HG03575 (cell line): ENCODE measurements at regions not wholly inside any gene's neighbourhood (a gene's known extent, or its start where the extent isn't known, plus 50 kb on each side); places are given as distances from the start of the nearest gene placed in this dataset.
"Not testable (repeated sequence)": the region's sequence is repeated elsewhere in the genome, so short reads cannot be mapped to it uniquely, and the experiment has no call there.

Experiments
- ATAC-seq: cut with Tn5 transposase; IDR thresholded peaks from one replicate; pipeline ENCODE4 v1.9.1; 2021; ENCODE audit not compliant: unreplicated experiment, insufficient number of reproducible peaks, low FRiP score; ENCODE audit errors: extremely low read depth

DNA sequence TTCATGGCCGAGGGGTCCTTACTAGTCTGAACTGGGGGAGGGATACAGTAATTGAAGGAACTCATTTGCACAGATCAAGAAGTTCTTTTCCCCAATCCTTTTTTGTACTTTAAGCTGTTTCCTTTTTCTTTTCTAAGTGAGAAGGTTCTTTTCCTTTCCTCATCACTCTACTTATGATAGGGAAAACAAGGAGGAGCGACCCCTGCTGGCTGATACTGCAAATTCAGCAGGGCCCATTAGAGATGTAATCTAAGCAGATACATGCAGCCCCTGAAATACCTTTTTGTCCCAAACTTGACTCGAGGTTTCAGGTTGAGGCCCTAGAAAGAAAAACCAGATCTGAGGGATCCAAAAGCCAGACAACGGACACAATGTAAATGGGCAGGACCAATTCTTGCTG, 305.5 kb downstream of the DNAJB9 start:
- no peak for ATAC-seq

DNA sequence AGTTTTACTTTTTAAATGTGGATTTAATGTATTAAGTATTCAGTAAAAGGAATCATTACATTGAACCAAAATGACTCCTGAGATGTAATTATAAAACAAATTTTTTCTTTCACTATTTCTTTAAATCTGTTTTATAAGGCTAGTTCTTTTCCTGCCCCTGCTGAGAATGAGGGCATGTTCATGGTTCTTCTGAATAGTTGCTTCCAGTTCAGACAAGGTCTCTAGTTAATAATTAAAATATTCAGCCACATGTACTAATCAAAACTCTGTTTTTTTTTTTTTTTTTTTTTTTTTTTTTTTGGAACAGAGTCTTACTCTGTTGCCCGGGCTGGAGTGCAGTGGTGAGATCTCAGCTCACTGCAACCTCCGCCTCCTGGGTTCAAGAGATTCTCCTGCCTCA, 321.2 kb downstream of the DNAJB9 start:
- no peak for ATAC-seq

DNA sequence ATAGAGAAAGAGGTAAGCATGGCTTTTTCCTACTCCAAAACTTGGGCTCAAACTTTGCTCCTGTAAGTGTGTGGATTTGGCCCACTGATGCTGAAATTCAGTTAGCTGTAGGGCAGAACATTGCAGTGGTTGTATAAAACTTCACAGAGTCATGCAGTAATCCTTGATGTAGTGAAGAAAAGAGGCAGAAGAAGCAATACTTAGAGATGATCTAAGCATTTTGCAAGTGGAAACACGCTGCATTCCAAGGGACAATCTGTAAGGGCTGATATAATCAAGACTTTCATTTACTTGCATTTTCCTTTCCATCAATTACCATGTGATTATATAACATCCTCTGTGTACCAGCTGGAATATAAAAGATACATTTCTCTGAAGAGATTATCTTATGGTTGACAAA, 338.8 kb downstream of the DNAJB9 start:
- ATAC-seq: no peak

DNA sequence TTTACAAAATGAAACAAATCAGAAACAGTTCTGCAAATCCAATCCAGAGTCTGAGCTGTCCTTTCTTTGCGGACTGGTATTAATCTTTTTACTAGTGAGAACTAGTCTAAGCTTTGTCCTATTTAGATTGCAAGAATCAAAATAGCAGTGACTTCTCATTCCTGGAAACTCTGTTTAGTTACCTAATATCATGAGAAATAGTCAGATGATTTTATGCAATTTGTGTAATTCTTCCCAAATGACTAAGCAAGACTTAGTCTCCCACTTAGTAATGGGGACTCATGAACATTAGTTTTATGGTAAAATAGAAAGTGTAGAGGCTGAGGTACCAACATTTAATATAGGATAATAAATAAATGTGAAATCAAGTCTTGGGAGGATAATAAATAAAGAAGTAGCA, 341.3 kb downstream of the DNAJB9 start:
- no peak for ATAC-seq

DNA sequence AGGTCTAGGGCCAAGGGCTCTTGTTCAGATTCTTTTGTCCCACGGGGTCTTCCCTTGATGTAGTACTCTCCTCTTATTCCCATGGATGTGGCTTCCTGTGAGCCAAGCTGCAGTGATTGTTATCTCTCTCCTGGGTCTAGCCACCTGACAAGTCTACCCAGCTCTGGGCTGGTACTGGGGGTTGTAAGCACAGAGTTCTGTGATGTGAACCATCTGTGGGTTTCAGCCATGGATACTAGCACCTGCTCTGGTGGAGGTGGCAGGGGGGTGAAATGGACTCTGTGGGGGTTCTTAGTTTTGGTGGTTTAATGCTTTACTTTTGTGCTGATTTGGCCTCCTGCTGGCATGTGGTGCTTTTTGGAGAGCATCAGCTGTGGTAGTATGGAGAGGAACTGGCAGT, 350.8 kb downstream of the DNAJB9 start:
- ATAC-seq: no peak

DNA sequence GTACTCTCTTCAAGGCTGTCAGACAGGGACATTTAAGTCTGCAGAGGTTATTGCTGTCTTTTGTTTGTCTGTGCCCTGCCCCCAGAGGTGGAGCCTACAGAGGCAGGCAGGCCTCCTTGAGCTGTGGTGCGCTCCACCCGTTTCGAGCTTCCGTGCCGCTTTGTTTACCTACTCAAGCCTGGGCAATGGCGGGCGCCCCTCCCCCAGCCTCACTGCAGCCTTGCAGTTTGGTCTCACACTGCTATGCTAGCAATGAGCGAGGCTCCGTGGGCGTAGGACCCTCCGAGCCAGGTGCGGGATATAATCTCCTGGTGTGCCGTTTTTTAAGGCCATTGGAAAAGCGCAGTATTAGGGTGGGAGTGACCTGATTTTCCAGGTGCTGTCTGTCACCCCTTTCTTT, 373.4 kb downstream of the DNAJB9 start:
- ATAC-seq: not testable (repeated sequence)

DNA sequence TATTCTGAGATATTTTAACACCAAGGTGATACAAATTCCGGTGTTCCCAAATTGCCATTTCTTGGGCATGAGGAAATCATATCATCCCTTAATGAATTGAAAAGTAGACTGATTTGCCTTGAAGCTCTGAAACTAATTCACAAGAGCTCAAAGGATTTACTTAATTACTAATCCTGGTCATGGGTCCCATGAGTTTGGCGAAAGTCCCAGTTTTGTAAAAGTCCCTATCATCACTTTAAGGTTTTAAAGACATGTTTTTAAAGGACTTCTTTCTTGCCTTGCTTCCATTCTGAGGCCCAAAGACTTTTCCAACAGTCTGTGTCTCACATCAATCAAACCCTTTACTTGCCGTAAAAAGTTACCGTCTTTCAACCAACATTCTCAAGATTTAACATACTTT, 377.9 kb downstream of the DNAJB9 start:
- ATAC-seq: no peak

DNA sequence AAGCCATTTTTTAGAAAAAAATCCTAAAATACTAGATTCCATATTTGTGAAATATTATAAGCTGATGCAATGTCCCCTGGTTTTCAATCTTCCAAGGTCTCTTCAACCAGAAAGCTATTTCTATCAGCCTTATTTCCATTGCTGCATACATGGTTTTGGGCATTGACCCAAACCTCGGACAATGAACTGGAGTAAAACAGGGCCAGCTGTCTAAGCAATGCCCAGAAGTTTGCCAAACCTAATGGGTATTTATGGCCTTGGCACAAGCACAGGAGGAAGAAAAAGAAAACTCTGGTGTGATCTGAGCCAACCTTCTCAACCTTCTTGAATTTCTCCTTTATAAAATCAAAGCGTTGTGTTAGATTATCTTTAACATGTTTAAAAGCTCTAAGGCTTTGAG, 402.3 kb downstream of the DNAJB9 start:
- ATAC-seq: no peak

DNA sequence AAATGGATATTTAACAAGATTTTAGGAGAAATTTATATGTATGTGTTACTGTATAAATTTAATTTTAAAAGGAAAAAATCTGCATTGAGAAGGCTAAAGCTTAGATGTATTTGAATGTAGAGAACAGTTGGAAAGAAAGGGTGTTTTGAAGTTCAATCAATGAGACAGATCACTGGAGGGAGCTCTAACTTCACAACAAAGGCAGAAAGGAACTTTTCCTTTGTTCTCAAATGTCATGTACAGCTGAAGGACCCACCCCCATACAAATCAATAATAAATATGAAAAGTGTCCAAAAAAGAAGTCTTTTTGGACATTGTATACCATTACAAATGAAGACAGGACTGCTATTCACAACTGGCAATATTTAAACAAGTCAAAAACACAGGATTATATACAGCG, 403.4 kb downstream of the DNAJB9 start:
- no peak for ATAC-seq

DNA sequence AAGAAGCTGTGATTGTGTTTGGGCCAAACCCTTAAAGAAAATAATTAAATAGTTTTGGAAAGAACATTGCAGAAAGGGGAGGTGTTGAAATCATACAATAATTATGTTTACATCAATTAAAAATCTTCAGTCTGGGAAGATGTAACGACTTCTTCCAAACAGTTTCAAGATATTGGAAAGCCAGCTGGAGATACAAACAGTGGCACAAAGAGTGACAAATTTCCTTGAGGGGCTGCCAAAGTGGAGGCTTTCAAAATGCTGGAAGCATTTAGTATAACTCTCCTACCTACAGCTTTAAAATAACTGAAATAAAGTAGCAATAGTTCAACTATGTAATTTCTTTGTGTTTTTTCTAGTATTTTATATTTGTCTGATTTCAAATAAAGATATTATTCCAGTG, 405.0 kb downstream of the DNAJB9 start:
- ATAC-seq: no peak

DNA sequence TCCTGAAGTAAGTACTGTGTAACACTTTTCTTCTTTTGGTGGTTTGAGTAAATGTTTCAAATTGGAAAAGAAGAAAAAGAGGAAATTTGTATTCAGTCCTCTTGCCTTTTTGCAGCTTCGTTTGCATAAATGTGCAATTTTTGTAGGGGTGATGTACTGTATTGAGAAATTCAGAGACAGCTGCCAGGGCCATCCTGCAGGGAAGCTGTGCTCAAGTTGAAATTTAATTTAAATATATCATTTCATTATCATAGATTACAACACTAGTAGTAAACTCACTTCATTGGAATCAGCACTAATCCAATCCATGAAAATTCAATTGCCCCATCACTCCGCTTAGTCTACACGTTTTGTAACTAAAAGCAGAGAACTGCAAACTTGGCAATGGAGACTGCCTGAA, 415.4 kb downstream of the DNAJB9 start:
- no peak for ATAC-seq

DNA sequence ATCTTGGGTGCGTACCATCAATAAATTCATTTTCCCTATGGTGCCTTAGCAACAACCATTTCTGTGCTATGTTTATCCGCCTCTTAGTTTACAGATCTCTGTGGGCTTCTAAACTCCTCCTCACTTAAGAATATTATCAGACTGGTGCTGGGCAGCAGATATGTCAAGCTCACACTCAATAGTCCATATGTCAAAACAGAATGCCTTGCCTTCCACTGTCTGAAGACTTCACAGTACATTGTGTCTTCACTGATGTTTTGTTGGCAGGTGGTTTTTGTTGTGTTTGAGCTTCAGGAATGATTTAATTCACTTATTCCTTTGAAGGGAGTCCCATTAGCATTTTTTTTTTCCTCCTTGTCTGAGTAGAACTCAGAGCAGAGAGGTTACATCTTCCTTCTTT, 419.6 kb downstream of the DNAJB9 start:
- no peak for ATAC-seq

DNA sequence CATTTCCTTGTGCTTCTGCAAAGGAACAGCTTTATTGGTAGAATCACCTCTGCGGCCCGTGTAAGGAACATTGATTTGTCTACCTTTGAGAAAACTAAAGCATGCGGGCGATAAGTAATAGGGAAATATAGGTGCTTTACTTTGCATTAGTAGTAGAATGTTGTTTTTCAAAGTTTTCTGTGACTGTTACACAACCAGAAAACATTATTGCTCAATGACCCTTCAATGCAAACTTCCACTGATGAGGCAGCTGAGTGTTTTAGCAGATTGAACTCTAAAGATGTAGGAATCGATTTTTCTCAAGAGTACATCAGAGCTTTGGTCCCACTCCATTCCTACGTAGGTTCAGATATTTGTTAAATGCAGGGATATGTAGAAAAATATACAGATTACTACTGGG, 427.8 kb downstream of the DNAJB9 start:
- ATAC-seq: no peak

DNA sequence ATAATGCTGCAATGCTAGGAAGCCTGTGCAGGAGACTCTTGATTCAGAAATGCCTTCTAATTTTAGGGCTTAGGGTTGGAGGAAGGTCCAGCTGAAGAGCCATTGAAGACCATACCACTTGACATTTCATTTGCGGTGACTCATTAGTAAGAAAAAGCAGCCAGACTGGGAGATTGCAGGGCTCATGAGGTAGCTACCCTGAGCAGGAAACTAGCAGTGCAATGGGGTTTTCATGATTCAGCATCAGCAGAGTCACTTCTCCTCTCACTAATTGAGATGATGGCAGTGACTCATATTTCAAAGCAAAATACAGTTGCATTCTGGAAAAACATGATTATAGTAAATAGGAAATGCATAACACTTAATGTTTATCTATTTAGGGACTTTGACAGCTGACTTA, 434.1 kb downstream of the DNAJB9 start:
- no peak for ATAC-seq

DNA sequence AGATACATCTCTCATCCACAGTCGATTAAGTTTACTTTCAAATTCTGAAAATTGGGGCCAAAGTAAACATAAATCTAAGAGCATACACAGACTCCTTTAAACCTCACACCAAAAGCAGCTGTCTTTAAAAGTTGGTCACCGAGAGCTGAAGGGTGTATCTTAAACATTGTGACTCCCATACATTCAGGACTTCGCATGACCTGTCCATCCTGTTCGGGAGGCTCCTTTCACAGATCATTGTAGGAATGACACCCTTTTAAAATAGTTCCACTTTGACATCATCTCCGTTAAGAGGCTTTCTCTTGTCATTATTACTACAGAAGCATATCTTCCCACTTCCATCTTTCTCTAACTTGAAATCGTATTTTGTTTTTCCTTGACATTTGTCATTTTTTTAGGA, 440.0 kb downstream of the DNAJB9 start:
- ATAC-seq: no peak

DNA sequence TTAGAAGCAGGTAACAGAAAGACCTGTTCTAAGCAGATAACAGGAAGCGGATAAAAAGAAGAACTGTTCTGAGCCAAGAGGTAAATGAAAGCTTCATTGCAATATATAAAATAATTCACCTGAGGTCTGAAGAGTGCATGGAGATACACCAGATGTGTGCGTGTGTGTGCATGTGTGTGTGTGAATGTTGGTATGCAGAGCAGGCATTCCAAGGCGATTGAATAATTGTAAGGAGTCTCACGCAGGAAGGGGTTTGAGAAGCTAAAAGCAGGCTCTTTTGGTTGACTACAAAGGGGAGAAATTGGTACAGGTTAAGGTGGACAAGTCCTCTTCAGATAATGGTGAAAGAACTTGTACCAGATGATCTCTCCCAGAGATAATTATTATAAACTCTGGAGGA, 450.6 kb downstream of the DNAJB9 start:
- no peak for ATAC-seq

DNA sequence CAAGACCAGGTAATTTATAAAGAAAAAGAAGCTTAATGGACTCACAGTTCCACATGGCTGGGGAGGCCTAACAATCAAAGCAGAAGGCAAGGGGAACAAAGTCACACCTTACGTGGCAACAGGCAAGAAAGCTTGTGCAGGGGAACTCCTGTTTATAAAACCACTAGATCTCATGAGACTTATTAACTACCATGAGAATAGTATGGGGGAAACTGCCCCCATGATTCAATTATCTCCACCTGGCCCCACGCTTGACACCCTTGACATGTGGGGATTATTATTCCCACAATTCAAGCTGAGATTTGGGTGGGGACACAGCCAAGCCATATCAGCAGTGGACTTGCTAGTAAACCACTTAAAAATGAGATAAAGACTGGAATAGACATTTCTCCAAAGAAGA, 451.7 kb downstream of the DNAJB9 start:
- no peak for ATAC-seq

DNA sequence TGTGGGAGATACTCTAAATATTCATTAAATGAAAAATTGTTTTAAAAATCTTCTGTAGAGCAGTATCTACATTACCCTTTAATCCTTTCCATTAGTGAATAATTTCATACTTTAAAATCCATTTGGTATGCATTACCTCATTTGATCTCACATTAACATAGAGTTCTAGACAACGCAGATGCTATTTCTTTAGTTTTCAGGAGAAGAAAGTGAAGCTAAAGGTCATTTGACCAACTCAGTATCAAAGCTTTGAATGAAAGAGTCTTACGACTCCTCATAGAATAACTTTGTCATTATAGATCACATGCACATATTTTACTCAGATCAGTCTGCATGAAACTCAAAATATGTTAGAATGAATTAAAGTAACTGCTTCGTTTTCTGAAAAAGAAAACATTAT, 460.2 kb downstream of the DNAJB9 start:
- ATAC-seq: no peak

DNA sequence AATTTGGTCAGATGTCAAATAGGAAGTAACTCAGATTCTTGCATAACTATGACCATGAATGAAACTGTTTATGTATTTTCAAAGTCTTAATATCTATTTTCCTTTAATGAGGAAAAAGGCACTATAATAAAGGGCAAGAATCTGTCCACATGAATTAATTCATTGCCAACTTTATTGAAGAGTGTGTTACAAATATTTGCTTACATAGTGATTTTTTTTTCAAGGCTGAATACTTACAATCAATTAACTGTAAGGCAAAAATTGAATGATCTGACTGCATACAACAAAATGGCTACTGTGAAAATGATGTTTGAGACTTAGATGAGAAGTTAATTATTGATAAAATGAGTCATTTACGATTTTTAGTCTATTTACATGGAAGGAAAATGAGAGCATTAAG, 475.0 kb downstream of the DNAJB9 start:
- ATAC-seq: no peak

DNA sequence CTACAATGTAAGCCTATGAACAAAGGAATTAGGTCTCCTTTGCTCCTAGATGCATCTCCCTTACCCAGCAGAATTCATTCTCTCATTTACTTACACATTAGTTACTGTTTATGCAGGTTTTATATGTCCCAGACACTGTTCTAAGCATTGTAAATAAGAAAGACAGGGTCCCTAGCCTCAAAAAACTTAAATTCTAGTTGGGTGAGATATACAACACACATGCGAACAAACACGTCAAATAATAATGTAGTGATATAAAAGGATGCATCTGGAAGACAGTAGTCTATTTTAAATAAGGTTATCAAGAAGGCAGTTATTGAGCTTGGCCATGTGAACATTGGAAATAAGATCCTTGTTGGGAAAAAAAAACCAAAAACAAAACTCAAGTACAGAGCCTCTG, 479.7 kb downstream of the DNAJB9 start:
- ATAC-seq: no peak

DNA sequence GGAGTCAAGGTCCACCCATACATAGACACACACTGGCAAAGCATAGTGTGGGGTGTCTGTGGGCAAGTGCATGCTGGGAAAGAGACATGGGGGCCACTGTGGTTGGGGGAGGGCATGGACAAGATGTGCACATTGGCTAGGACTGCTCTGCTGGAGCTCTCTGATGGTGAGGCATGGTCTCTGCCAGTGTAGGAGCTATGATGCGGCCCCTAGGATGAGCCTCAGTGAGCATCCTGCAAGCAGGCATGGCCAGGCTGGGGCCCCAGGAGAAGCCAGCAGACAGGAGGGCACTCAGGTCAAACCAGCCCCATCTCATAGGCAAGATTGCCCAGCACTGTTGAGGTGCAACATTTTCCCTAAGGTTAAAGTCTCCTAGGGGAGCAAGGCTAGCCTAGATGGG, 489.4 kb downstream of the DNAJB9 start:
- ATAC-seq: no peak

DNA sequence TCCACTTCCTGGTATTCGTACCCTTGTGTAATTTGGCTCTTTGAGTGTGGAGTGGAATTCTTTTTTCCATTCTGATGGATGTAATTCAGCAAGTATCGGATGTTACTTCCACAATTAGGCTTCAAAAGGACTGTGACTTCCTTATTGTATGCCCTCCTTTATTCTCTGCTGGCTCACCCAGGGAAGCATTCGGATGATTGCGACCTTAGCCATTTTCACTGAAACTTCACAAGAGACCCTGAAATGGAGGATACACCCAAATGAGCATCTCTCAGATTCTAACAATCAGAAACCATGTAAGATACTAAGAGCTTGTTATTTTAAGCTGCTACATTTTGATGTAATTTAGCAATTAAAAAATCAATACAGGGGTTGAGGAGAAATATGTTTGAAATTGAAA, 493.1 kb downstream of the DNAJB9 start:
- no peak for ATAC-seq
